ENCODE measurements at regions not wholly inside any gene's neighbourhood (a gene's known extent, or its start where the extent isn't known, plus 50 kb on each side); places are given as distances from the start of the nearest gene placed in this dataset.

DNA sequence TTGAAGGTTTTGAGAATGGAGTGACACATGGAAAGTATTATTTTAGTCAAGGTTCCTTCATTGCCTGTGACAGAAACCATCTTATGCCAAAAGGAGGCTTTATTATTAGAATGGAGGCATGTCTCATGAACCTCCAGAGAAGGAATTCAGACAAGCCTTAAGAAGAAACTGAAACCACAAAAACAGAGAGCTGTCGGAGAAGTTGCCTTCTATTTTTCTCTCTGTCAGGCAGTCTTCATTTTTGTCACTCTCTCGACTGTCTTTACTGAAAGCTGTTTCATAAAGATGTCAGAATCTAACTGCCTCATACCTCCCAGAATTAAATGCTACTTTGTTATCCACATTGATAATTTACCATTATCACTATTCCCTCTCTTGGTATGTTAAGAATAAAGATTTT, 434.7 kb upstream of the ADGRL4 start:
- Histone ChIP-seq H3K4me1 (replicated peaks in 1 of 4; ENCODE audit: control insufficient read depth in 3 of 4, insufficient read depth in 4 of 4, low read length in 3 of 4) (peaks cover 0 to 2% (median 0%) of the 10 kb centered on the region in 4 experiments; a peak in 1 of 7 replicates), H3K56ac (replicated peaks; ENCODE audit: insufficient read length, low read depth, low read length) (no peak overlapping the region), H3K4me2 (ENCODE audit: insufficient read depth in 1 of 2, low read depth in 2 of 2, low read length in 2 of 2) (no peak overlapping the region), H3K18ac (ENCODE audit: extremely low read depth, low read length) (no peak overlapping the region), H4K91ac (replicated peaks; ENCODE audit: insufficient read length, low read length) (no peak overlapping the region), H3K14ac (ENCODE audit: insufficient read length) (no peak overlapping the region), H3K9me3 (ENCODE audit: insufficient read depth in 2 of 2, low read depth in 1 of 2, low read length in 1 of 2) (no peaks in the 10 kb centered on the region), H3K23ac (ENCODE audit: insufficient read length) (no peak overlapping the region), H2BK12ac (ENCODE audit: low read depth, low read length) (no peak overlapping the region), H3K79me2 (ENCODE audit: control insufficient read depth in 1 of 2, insufficient read depth in 2 of 2, low read length in 2 of 2) (no peaks in the 10 kb centered on the region), H2BK5ac (ENCODE audit: low read depth, low read length) (no peak overlapping the region), H3K27me3 (replicated peaks in 1 of 4; ENCODE audit: control insufficient read depth in 3 of 4, extremely low read depth in 1 of 4, insufficient read depth in 3 of 4, low read length in 3 of 4) (no peaks in the 10 kb centered on the region), H3K23me2 (ENCODE audit: low read depth, low read length) (no peaks in the 10 kb centered on the region), H2BK20ac (ENCODE audit: low read length) (no peak overlapping the region), H3K27ac (ENCODE audit: low read depth, low read length) (no peak overlapping the region), H3K36me3 (ENCODE audit: control insufficient read depth in 2 of 4, insufficient read depth in 4 of 4, low read length in 3 of 4) (no peaks in the 10 kb centered on the region), H3K79me1 (ENCODE audit: low read depth, low read length) (no peaks in the 10 kb centered on the region), H2AK5ac (ENCODE audit: low read depth, low read length) (no peak overlapping the region), H3K4ac (replicated peaks; ENCODE audit: insufficient read length, low read depth, low read length) (no peak overlapping the region), H2BK120ac (replicated peaks; ENCODE audit: low read depth, low read length) (no peak overlapping the region), H4K8ac (ENCODE audit: extremely low read depth, insufficient read depth, low read length) (no peak overlapping the region), H2BK15ac (ENCODE audit: low read length) (no peak overlapping the region), H3K9ac (replicated peaks in 1 of 4; ENCODE audit: extremely low read depth in 1 of 4, low read depth in 3 of 4, low read length in 3 of 4) (no peak overlapping the region), H2AFZ (ENCODE audit: low read length) (no peak overlapping the region), H4K5ac (ENCODE audit: insufficient read length, low read depth, low read length) (no peak overlapping the region), H4K20me1 (replicated peaks in 1 of 2; ENCODE audit: control insufficient read depth in 1 of 2, insufficient read depth in 2 of 2, low read length in 2 of 2) (no peaks in the 10 kb centered on the region), H3K4me3 (ENCODE audit: extremely low read depth in 1 of 4, insufficient read depth in 2 of 4, low read depth in 3 of 4, low read length in 4 of 4) (no peak overlapping the region)
- FAIRE-seq = no peak
- TF ChIP-seq SP1 (IDR thresholded peaks at IDR 0.05; ENCODE audit: low read depth, low read length) (no peak), GABPA (IDR thresholded peaks at IDR 0.05; ENCODE audit: borderline replicate concordance, insufficient read depth, low read length) (no peak), YY1 (IDR thresholded peaks at IDR 0.05; ENCODE audit: low read depth, low read length) (no peak), RFX5 (IDR thresholded peaks at IDR 0.05; ENCODE audit: borderline replicate concordance, low read depth, low read length) (no peak), SAP30 (IDR thresholded peaks at IDR 0.05; ENCODE audit: insufficient read depth, insufficient replicate concordance, low read length) (no peak), SIN3A (conservative IDR thresholded peaks at IDR 0.05 in 1 of 2, IDR thresholded peaks at IDR 0.05 in 1 of 2; ENCODE audit: low read depth in 1 of 2, low read length in 2 of 2) (no peak)
- TF ChIP-seq, protein P1, sequence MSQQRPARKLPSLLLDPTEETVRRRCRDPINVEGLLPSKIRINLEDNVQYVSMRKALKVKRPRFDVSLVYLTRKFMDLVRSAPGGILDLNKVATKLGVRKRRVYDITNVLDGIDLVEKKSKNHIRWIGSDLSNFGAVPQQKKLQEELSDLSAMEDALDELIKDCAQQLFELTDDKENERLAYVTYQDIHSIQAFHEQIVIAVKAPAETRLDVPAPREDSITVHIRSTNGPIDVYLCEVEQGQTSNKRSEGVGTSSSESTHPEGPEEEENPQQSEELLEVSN (IDR thresholded peaks at IDR 0.05) = no peak
- TF ChIP-seq, protein P2, sequence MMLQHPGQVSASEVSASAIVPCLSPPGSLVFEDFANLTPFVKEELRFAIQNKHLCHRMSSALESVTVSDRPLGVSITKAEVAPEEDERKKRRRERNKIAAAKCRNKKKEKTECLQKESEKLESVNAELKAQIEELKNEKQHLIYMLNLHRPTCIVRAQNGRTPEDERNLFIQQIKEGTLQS (IDR thresholded peaks at IDR 0.05; ENCODE audit: insufficient read depth, low read depth, low read length) = no peak
- 94% methylated on average over 2 of the region's 2 CpGs; no CpG with 5 or more reads in 1 of the 2 experiments for WGBS, 2 experiments (ENCODE audit: extremely low coverage in 1 of 2, insufficient coverage in 1 of 2, insufficient read length in 1 of 2, insufficient replicate concordance in 2 of 2, low coverage in 1 of 2, low lambda C conversion rate in 2 of 2, missing lambda C conversion rate in 1 of 2)
- ChIA-PET POLR2A (ENCODE audit: partially characterized antibody) (no interaction called here), CTCF (ENCODE audit: partially characterized antibody) (interaction anchor here (0.6 to 1.7 kb wide), 3 partner anchors 9 to 375 kb away, joined by 3 to 6 read pairs (median 3); no protein-coding TSS in a partner anchor)
- DNase-seq (ENCODE audit: low read depth in 1 of 2, low spot score in 2 of 2) = no peak

Measured in H1 (cell line).